ENCODE measurements at regions not wholly inside any gene's neighbourhood (a gene's known extent, or its start where the extent isn't known, plus 50 kb on each side); places are given as distances from the start of the nearest gene placed in this dataset.

- no peak for TF ChIP-seq CTCF (IDR thresholded peaks at IDR 0.05)
- no peak for TF ChIP-seq EZH2 (IDR thresholded peaks at IDR 0.05; ENCODE audit: borderline replicate concordance, insufficient read depth, low read depth, low read length, poor library complexity, severe bottlenecking)
These were observed 177.5 kb downstream of the ANAPC1 start for GRCh38 chr2:111706481-111707001.
